GM10266 (cell line): ENCODE measurements at regions not wholly inside any gene's neighbourhood (a gene's known extent, or its start where the extent isn't known, plus 50 kb on each side); places are given as distances from the start of the nearest gene placed in this dataset.

Experiments used
- DNase-seq: peaks from one replicate; pipeline ENCODE4 v3.0.0; 2012; ENCODE audit errors: extremely low spot score
- CTCF ChIP-seq: IDR thresholded peaks from 2 replicates; pipeline ENCODE4 v1.5.1; 2012; ENCODE audit warnings: mild to moderate bottlenecking, low read depth; ENCODE audit not compliant: control insufficient read depth, insufficient read depth; ENCODE audit errors: missing control alignments

GRCh38 chr6:8237668-8238067 lies 135.3 kb upstream of the EEF1E1 start:
- no peak for DNase-seq
- TF ChIP-seq CTCF = no peak

- TF ChIP-seq CTCF = no peak
- DNase-seq = no peak
These were observed 134.6 kb upstream of the EEF1E1 start for GRCh38 chr6:8236956-8237355.

- no peak for DNase-seq
- no peak for TF ChIP-seq CTCF
These were observed 132.0 kb upstream of the EEF1E1 start for GRCh38 chr6:8234321-8234720.

- TF ChIP-seq CTCF = no peak
- DNase-seq = no peak
These were observed 129.6 kb upstream of the EEF1E1 start for GRCh38 chr6:8231956-8232355.

GRCh38 chr6:8229915-8230756 lies 127.8 kb upstream of the EEF1E1 start:
- no peak for DNase-seq
- TF ChIP-seq CTCF = no peak

- no peak for DNase-seq
- TF ChIP-seq CTCF = no peak
These were observed 122.8 kb upstream of the EEF1E1 start for GRCh38 chr6:8225113-8225512.

- no peak for TF ChIP-seq CTCF
- DNase-seq = no peak
These were observed 121.3 kb upstream of the EEF1E1 start for GRCh38 chr6:8223678-8224077.
